GM10248 (cell line): ENCODE measurements at regions not wholly inside any gene's neighbourhood (a gene's known extent, or its start where the extent isn't known, plus 50 kb on each side); places are given as distances from the start of the nearest gene placed in this dataset.
"Not testable (repeated sequence)": the region's sequence is repeated elsewhere in the genome, so short reads cannot be mapped to it uniquely, and the experiment has no call there.

Experiments
- CTCF ChIA-PET: fragments of 300-600 bp; sonication (Branson Sonifier 250); formaldehyde crosslinking; extraction: SDS; loops from one replicate; lab custom pipeline; 2021; ENCODE audit warnings: antibody characterized with exemption; lab: Yijun Ruan, JAX
- POLR2A ChIA-PET: fragments of 350-650 bp; sonication (Branson Sonifier 250); formaldehyde crosslinking; extraction: SDS; loops from one replicate; lab custom pipeline; 2020; ENCODE audit warnings: antibody characterized with exemption; lab: Yijun Ruan, JAX
- DNase-seq: peaks from one replicate; pipeline ENCODE4 v3.0.0; 2012; ENCODE audit errors: extremely low spot score
- TF ChIP-seq, protein P1 (sequence below): IDR thresholded peaks from 2 replicates; pipeline ENCODE4 v1.5.1; 2012; ENCODE audit warnings: mild to moderate bottlenecking, low read depth; ENCODE audit errors: extremely low read depth, missing control alignments, control extremely low read depth

DNA sequence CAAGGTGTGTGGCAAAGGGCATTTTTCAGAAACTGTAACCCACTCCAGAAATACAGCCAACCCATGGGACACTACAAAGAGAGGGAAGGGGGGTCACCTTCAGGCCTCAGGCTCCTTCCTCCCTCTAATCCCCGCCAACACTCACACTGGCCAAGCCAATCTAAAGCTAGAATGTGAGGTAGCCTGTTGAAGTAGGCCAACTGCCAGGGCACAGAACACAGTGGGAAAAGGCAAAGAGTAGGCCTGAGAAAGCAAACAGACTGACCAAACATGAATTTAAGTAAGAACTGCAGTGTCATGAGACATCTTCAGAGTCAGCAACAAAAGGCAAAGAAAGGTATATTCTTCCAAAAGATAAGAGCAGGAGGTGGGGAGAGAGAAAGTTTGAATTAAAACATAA lies 289.0 kb downstream of the HNRNPD start:
- TF ChIP-seq, protein P1, sequence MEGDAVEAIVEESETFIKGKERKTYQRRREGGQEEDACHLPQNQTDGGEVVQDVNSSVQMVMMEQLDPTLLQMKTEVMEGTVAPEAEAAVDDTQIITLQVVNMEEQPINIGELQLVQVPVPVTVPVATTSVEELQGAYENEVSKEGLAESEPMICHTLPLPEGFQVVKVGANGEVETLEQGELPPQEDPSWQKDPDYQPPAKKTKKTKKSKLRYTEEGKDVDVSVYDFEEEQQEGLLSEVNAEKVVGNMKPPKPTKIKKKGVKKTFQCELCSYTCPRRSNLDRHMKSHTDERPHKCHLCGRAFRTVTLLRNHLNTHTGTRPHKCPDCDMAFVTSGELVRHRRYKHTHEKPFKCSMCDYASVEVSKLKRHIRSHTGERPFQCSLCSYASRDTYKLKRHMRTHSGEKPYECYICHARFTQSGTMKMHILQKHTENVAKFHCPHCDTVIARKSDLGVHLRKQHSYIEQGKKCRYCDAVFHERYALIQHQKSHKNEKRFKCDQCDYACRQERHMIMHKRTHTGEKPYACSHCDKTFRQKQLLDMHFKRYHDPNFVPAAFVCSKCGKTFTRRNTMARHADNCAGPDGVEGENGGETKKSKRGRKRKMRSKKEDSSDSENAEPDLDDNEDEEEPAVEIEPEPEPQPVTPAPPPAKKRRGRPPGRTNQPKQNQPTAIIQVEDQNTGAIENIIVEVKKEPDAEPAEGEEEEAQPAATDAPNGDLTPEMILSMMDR = no peak
- DNase-seq = no peak

DNA sequence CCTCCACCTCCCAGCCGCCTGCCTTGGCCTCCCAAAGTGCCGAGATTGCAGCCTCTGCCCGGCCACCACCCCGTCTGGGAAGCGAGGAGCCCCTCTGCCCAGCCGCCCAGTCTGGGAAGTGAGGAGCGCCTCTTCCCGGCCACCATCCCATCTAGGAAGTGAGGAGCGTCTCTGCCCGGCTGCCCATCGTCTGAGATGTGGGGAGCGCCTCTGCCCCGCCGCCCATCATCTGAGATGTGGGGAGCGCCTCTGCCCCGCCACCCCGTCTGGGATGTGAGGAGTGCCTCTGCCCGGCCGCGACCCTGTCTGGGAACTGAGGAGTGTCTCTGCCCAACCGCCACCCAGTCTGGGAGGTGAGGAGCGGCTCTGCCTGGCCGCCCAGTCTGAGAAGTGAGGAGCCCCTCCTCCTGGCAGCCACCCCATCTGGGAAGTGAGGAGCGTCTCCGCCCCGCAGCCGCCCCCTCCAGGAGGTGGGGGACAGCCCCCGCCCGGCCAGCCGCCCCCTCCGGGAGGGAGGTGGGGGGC lies 296.3 kb downstream of the HNRNPD start:
- DNase-seq, CTCF ChIA-PET, POLR2A ChIA-PET: not testable (repeated sequence)

More for the DNA sequence above, 289.0 kb downstream of the HNRNPD start:
- ChIA-PET POLR2A (no interaction called here), CTCF (no interaction called here)

DNA sequence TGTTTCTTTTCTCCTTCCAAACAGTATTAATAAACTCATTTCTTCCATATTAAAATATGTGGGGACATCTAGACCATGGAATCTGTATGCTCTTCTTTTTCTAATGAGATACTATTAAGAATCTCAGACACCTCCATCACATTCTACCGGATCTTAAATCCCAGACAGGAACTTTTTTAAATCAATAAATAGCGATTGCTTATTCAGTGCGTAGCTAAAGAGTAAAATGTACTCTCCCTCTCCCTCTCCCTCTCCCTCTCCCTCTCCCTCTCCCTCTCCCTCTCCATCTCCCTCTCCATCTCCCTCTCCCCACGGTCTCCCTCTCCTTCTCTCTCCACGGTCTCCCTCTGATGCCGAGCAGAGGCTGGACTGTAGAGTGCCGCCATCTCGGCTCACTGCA lies 297.0 kb downstream of the HNRNPD start:
- no peak for DNase-seq
- ChIA-PET CTCF (no interaction called here), POLR2A (no interaction called here)
- TF ChIP-seq, protein P1 = no peak

DNA sequence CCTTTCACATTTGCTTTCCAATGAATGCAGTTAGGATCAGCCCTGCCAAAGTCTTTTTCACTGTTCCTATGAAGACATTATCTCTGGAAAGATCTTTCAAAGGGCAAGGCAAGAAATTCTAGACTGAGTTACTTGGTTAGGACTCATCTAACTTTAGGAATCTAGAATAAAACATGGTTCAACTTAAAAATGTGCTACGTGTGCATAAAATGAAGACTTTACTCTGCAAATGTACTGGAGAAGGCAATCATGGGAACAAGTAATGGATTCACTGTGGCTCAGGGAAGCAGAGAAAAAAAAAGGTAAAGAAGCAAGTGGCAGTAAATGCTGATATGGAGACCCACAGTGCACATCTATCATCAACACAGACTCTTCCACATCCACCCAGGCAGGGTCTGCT lies 297.4 kb downstream of the HNRNPD start:
- ChIA-PET POLR2A (no interaction called here), CTCF (no interaction called here)
- no peak for DNase-seq
- TF ChIP-seq, protein P1 = no peak

DNA sequence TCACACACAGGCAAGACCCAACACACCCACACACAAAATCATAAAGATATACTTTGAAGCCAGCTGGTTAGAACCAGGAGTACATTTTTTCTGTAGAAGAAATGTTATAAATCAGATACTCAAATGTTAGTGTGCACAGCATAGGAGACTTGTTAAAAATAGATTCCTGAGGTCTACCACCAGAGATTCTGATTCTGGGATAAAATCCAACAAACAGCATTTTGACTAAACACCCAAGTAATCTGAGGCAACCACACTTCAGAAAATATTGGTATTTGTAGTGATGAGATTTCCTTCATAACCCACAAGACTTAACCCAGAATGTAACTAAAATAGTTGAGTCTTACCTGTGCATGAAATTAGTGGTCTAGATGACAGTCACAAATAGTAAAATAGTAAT lies 301.8 kb downstream of the HNRNPD start:
- TF ChIP-seq, protein P1 = no peak
- POLR2A ChIA-PET = no interaction called here
- CTCF ChIA-PET = no interaction called here
- DNase-seq = no peak

DNA sequence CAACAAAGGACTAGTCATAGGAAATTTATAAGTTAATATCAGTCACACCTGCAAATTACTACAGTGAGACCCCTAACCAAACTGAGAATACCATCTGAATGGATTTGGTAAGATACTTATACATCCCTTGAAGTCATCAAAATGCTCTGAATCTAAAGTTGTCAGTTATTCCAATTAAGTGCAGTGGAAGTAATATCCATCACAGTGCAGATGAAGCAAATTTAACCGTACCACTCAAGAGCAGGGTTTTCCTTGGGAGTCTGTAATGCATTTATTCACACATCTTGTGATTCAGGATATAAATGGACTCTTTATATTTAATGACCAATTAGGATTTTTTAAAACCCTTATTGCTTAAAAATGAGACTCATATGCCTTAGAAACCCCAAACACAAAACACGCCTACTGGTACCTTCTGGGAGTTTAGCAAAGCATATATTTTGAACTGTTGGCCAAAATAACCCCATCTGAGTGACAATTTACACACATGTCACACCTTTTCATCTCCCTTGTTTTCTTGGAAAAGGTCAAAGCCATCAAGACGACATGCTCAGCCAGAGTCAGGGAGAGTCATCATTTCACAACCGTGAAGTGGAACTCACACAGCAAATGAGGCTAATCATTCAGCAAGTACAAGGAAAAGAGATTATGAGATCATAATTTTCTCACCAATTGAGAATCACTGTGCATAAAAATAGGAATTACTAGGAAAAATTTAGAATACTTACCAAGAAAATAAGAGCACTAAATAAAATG lies 303.7 kb downstream of the HNRNPD start:
- DNase-seq = no peak
- ChIA-PET CTCF (no interaction called here), POLR2A (no interaction called here)
- TF ChIP-seq, protein P1 = no peak

DNA sequence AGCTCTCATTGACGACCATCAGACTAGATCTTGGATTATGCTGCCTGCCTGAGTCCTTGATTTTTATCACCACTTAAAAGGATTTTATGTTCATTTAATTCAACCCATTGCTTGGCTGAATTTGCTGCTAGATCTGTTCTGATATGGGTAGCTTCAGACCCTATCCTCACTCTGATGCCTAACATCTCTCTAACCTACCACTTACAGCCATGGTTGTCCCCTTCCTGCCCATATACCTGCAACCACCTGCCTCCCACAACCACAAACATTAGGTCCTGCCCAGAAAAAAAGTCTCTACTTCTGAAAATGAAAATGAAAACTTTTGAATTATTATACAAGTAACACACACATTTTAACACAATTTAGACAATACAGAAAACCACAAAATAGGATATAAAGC lies 310.8 kb downstream of the HNRNPD start:
- TF ChIP-seq, protein P1 = no peak
- no peak for DNase-seq
- POLR2A ChIA-PET = no interaction called here
- CTCF ChIA-PET = no interaction called here
